GM19455 (cell line): ENCODE measurements at regions not wholly inside any gene's neighbourhood (a gene's known extent, or its start where the extent isn't known, plus 50 kb on each side); places are given as distances from the start of the nearest gene placed in this dataset.
"Not testable (repeated sequence)": the region's sequence is repeated elsewhere in the genome, so short reads cannot be mapped to it uniquely, and the experiment has no call there.

Experiments used
- ATAC-seq: cut with Tn5 transposase; IDR thresholded peaks from one replicate; pipeline ENCODE4 v1.9.1; 2021; ENCODE audit not compliant: unreplicated experiment

DNA sequence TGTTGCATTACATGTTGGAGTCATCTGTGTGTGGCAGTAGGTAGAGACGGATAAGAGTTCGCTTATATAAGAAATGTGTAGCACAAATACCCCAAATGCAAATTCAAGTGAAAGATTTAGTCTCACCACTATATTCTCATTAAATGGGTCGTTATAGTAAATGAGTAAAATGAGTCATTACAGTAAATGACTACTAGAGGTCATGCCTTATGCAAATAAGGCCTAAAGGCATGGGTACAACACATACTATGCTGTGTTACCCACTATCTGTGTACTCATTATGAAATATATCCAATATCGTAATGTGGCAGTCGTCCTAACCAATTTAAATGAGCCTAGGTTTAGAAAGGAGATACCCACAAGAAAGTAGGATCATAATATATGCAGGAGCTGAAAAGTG, 1603.1 kb downstream of the C4orf33 start:
- ATAC-seq = no peak

DNA sequence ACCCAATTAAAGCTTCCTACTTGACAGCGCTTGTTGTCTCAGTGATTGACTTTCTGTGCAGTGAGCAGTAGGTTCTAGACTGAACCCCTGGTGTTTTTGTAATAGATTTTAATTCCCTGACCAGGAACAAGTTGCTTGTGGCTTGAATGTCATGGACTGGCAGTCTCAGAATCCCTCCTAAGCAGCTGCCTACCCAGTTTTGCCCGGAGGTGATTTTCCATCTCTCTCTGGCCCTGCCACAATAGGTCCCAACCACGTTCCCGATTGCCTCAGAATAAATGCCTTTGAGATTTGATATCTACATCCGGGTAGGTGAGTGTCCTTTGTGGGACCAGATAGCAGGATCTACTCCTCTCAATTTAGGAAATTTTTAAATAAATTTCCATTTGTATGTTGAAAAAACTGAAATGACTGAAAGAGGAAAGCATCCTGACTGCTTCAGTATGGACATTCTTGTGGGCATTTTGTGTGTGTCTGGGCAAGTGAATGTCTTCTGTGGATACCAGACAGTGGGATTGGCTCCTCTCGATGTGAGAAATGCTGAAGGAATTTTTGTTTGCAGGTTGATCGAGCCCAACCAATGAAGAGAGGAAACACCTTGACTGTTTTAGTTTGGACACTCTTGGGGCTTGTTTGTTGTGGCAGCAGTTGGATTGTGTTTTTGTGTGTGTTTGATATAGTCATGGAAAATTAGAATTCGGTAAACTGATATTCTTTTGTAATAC, 1607.4 kb downstream of the C4orf33 start:
- no peak for ATAC-seq

DNA sequence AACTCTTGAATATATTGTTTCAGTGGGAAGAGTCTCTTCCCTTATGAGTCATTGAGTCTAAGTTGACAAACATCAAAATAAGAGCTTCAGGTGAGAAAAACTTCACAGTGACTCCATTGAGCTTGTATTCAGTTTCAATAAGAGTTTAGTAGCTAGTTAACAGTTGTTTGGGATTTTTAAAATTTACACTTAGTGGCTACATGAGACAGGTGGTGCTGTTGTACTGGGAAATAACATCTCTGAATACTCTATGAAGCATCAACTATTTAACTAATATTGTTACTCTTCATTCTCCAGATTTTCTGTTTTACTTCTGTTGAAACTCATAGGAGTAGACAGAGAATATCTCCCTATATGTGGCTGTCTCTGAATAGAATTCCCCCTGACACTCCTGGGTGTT, 1609.1 kb downstream of the C4orf33 start:
- no peak for ATAC-seq

DNA sequence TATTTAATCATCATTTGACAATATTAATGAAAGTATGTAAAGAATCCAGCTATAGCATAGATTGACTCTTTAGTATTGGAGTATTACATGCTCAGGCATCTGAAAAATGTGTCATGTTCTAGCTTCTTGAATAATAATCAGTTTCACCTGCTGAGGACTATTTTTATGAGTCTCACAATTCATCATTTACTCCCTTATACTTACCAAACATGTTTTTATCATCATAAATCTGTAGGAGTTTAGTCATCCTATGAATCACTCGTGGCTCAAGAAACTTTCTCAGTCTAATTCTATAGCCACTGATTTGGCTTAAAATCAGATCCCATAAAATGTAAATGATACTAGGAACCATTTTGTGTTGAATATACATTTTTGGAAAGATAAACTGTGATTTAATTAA, 1616.1 kb downstream of the C4orf33 start:
- ATAC-seq = no peak

DNA sequence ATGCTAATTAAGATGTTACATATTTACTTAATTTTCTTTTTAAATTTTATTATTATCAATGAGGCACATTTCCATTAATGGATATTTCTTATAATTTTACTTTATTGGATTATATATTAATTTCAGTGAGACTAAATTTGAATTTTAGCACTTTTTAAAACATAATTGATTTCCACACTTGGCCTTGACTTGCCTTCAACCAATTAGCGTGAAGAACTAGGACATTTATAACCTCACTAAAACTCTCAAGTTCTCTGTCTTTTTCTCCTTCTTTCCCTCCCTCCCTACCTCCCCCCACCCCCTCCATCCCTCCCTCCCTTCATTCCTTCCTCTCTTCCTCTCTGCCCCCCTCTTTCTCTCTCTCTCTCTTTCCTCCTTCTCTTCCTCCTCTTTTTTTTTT, 1618.1 kb downstream of the C4orf33 start:
- no peak for ATAC-seq

DNA sequence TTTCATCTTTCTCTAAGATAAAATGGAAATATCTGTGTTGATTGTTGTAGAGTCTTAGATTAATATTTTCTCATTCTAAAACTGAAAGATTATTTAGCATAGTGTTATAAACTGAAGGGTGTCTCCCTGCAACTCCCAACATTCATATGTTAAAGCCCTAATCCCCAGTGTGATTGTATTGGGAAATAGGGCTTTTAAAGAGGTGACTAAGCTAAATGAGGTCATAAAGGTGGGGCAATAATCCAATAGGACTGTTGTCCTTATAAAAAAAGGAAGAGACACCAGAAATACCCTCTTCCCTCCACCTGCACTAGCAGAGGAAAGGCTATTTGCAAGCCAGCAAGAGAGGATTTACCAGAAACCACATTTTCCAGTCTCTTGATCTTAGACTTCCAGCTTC, 1626.4 kb downstream of the C4orf33 start:
- no peak for ATAC-seq

DNA sequence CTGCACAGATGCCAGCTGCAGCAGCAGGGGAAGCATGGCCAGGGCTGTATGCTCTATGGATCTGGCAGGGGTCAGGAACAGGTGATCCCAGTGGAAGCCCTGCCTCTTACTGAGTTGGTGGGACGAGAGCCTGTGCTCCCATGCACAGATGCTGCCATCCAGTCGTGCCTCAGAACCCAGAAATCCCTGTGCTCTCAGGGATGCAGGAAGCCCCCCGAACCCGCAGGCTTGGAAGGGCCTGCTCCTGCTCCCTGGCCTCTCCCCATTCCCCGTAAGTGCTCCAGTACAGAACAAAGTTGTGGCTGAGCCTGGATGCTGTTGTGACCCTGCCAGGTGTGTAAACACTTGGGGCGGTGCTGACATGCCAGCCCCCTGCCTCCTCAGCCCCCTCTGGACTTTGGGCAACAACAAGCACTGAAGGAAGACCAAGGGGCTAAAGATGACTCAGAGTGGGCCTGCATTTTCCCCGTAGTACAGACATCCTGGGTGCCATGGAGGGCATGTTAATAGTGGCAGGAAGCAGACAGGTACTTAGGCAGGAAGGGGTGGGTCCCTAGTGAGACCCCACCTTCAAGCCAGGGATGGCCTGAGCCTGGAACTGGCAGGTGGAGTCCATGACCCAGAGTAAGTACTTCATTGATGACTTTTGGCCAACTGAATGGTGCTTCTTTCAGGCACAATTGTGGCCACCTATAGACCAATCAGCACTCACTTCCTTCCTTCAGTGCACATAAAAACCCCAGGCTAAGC, 1640.7 kb downstream of the C4orf33 start:
- no peak for ATAC-seq

DNA sequence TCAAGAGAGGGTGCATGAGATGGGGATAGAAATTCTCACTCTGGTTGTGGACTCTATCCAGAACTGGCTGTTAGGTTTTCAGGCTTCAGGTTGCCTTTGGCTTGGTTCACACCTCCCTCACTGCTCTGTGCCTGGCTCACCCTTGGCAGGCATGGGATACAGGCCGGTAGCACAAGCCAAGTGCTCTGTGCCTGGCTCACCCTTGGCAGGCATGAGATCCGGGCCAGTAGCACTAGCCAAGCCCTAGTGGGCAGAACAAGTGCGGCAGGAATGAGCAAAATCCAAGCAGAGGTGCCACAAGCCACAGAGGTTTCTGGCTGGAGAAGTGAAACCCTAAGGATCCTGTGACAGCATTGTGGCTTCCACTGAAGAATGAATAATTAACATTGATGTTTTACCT, 1642.3 kb downstream of the C4orf33 start:
- no peak for ATAC-seq

DNA sequence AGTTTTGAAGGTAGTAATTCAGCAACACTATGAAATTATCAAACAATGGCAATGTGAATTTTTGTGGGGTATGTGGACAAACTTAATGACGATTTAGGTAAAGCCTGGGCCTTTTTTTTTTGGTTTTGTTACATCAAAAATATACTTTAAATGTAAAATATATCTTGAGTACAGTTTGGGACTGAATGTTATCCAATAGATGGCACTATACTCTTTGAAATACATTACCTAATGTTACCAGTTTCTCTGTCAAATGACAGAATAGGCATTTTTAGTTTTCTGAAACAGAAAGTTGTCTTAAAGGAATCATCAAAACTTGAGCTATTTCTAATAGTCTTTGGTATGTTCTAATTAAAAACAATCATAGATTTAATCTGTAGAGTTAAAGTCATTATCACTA, 1651.9 kb downstream of the C4orf33 start:
- no peak for ATAC-seq

DNA sequence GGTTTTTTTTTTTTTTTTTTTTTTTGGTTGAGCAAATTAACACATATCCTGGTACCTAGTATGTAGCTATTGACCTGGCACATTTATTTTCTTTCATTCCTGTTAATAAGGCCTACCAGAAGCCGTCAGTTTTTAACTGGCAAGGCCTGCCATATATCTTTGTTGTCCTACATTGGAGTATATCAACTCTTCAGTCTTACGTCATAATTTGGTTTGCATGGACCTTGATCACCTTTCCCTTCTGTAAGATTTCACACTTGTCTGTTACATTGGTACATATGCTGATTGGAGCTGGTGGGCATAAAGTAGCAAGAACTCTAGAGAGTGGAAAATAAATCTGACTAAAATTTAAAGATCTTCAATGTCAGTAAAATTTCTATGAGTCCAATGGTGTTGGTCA, 1658.0 kb downstream of the C4orf33 start:
- no peak for ATAC-seq

DNA sequence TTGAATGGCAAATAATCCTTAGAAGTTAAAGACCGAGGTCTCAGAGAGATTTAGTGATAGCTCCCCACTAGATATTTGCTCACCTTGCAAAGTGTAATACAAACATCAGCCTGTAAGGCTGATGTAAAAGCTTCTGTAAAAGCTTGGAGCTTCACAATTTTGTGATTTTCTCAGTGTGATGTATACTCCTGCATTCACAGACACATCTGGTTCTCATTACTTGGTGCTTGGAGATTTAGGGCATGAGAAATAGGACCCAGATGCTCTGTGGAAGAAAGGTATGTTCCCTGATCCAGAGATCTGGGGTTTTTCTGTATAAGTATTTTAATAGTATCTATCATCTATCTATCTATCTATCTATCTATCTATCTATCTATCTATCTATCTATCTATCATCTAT, 1664.3 kb downstream of the C4orf33 start:
- ATAC-seq = no peak

DNA sequence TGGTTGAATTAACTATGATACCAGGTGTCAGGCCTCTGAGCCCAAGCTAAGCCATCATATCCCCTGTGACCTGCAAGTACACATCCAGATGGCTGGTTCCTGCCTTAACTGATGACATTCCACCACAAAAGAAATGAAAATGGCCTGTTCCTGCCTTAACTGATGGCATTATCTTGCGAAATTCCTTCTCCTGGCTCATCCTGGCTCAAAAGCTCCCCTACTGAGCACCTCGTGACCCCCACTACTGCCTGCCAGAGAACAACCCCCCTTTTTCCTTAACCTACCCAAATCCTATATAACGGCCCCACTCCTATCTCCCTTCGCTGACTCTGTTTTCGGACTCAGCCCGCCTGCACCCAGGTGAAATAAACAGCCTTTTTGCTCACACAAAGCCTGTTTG, 1671.4 kb downstream of the C4orf33 start:
- not testable (repeated sequence) for ATAC-seq

DNA sequence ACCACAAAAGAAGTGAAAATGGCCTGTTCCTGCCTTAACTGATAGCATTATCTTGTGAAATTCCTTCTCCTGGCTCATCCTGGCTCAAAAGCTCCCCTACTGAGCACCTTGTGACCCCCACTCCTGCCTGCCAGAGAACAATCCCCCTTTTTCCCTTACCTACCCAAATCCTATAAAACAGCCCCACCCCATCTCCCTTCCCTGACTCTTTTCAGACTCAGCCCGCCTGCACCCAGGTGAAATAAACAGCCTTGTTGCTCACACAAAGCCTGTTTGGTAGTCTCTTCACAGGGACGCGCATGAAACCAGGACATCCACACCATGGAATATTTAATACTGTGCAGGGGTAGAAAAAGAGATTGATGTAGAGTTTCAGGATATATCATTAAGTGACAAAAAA, 1677.0 kb downstream of the C4orf33 start:
- ATAC-seq = not testable (repeated sequence)

DNA sequence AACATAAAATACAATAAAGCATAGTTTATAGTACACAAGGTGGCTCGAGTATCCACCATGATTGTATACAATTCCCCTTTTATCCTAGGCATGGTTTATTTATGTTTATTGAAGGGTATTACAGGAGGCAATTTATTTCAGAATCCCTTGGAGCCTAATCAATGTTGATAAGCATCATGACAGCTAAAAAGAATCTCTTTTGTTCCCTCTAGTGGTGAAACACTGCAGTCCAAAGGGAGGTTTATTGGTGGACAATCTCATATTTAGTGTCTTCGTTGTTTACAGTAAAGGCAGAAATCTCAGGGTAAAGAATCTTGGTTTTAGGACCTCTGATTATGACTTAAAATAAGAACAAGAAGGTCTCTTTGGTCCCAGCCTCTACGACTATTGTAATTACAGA, 1712.5 kb downstream of the C4orf33 start:
- no peak for ATAC-seq

DNA sequence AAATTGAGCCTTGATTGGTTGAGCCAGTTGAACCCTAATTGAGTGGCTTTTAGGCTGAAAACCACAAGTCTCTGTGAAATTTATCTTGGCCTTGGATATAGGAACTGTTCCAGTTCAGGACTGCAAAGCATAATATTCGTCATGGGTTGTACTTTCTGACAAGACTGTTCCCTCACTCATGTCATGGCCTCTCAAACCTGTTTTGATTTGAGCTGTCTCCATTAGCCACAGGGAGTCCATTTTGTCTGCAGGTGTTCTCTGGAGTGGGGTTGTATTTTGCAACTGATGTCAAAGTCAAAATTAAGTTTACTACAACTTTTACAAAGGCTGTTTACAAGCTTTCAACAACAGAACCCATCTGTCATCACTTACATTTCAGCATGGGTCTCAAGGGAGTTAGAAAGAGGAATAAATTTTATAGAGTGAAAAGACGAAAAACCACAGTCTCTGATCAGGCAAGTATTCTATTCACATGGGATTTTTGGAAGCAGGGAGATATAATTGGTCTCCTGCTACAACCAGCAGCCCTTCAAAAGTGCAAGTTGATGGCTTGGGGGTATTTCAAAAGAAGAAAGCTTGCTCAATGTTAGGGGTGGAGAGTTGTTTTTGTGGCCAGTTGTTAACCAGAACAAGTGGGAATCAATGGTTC, 1716.3 kb downstream of the C4orf33 start:
- no peak for ATAC-seq

DNA sequence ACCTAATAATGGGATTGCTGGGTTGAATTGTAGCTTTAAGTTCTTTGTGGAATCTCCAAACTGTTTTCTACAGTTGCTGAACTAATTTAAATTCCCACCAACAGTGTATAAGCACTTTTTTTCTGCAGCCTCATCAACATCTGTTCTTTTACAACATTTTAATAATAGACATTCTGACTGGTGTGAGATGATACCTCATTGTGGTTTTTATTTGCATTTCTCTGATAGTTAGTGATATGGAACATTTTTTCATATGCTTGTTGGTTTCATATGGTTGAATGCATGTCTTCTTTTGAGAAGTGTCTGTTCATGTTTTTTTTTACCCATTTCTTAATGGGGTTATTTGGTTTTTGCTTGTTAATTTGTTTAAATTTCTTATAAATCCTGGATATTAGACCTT, 1718.9 kb downstream of the C4orf33 start:
- no peak for ATAC-seq

DNA sequence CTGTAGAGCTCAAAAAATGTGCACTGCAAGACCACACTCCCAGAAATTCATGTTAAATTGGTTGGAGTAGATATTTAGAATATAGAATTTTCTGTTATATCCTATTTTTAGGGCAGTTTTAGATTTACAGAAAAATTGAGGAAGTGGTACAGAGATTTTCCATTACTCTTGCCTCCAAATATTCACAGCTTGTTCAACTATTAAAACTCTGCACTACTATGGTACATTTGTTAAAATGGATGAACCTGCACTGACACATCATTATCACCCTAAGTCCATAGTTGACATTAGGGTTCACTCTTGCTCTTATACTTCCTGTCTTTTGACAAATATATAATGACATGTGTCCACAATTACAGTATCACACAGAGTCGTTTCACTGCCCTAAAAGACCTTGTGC, 1724.5 kb downstream of the C4orf33 start:
- no peak for ATAC-seq

DNA sequence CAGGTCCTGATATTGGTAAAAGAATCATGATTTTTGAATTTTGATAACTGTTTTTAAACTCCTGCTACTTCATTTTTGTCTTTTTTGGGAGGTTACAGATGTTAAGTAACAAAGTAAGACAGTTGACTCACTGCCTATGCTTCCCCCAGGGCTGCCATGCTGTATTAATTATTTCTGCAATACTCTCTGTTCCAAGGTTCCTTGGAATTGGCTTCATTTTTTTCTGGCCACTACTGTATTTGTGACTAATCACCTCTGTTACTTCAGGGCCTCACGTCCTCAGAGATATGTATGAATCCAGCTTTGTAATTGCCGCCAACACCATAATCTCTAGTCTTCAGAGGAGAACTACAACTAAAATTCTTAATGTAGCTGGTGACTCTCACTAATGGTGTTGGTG, 1729.3 kb downstream of the C4orf33 start:
- no peak for ATAC-seq

DNA sequence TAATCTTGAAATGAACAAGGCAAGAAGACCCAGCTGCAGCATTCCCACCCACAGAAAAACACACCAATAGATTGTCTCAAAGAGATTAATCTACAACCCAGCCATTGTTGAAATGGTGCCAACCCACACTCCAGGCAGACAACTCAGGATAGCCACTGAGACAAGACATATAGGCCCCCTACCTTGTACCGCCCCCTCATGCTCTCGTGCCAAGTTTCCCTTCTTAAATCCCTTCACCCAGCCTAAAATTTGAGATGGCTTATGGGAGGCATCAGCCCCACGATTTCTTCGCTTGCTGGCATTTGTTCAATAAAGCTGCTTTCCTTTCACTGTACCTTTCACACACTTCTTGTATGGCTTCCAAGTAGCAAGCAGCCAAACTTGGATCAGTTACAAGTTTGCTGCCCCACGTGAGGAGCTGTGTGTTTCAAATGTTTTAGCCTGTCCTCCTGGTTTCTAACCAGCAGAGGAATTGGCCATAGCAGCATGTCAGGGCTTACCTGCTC, 1754.1 kb downstream of the C4orf33 start:
- no peak for ATAC-seq

DNA sequence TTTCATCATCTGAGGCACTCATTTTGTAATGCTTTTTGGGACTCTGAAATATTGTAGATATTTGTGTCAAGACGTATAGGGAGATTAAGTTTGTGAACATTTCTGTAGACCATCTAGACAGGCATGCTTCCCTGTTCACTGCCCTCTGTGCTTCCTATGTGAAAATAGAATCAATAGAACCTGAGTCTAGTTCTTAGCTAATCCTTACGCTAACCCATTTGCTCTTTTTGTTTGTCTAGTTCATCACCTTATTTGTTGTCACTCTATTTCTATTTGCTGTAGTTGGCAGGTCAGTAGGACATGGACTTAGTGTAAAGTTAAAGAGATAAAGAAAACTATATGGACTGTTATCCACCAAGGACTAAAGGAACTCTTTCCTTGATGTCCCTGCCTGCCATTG, 1755.2 kb downstream of the C4orf33 start:
- ATAC-seq = no peak

DNA sequence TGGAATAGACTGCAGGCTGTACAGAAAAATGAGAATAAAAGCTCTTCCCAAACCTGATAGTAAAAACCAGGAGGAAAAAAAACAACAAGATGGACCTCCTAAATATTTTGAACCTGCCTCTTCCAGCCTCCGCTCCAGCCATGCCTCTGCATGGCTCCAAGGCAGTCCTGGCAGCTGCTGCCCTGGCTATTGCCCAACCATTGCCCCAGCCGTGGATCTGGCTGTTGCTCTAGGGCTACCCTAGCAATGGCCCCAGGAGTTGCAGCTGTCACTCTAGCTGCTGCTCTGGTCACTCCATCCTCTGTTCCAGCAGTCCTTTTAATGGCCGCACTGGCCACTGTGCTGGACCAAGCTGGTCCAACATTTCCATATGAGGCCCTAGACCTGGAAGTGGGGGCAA, 1756.0 kb downstream of the C4orf33 start:
- no peak for ATAC-seq

DNA sequence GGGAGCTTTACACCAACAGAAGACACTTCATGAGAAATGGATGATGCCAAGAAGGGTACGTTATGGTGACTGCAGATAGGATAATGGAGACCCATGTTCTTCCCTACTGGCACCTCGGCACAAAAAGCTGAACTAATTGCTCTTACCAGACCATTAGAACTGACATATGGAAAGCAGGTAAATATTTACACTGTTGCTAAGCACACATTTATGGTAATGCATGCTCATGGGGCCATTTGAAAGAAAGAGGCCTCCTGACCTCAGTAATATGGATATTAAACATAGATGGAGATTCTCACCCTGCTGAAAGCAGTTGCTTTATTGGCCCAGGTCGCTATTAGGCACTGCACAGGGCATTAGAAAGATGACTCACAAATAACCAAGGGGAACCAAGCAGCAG, 1759.6 kb downstream of the C4orf33 start:
- ATAC-seq = no peak
